GM19240 (cell line): ENCODE measurements at regions not wholly inside any gene's neighbourhood (a gene's known extent, or its start where the extent isn't known, plus 50 kb on each side); places are given as distances from the start of the nearest gene placed in this dataset.

Source experiments
- DNase-seq: peaks from one replicate; pipeline ENCODE4 v3.0.0; 2011; ENCODE audit warnings: low spot score; ENCODE audit not compliant: insufficient read length

- no peak for DNase-seq
These were observed 116.1 kb downstream of the FAM43A start for GRCh38 chr3:194801461-194802432.

DNA sequence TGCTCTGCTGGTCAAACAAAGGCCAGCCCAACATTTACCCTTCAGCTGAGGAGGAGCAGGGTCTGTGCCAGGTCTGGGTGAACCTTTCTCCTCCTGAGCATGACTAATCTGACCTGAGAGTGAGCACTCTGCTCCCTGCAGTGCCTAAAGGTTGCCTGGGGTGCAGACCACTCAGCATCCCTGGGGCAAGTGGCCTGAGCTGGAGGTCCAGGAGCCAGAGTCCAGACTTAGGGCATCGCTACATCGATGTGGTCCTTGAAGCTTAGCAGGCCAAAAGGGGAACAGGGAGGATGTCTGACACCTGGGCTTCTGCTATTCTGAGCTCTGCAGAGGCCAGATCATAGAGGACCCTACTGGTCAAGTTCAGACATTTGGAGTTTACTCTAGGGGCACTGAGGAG, 119.1 kb downstream of the FAM43A start:
- DNase-seq, result no peak

GRCh38 chr3:194805546-194805945, 119.9 kb downstream of the FAM43A start:
- DNase-seq, result no peak

DNA sequence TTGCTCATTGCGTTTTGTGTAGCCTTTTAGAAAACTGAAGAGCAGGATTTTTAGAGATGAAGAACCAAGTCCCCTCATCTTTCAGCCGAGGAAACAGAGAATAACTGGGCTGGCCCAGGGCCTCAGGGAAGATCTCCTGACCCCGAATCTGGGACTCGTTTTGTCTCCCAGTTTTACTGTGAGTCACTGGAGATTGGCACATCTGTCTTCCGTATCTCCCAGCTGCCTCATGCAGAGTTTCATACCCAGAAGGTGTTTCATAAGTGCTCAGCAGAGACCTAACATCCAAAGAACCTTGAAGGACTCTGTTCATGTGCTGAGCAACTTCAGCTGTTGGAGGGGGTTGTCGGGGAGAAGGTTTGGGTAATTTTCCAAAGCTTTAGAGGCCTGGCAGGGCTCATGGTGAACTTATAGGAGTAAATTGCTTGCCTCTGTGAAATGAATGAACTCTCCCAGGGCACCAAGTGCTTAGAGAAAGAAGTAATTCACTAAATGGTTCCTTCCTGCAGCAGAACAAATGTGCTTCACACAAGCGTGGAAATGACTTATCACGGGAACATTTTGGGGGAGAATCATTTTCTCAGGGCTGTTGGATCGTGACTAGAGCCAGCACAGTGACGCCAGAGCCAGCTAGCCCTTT, 121.4 kb downstream of the FAM43A start:
- no peak for DNase-seq

GRCh38 chr3:194808640-194809097, 123.0 kb downstream of the FAM43A start:
- DNase-seq, result no peak

DNA sequence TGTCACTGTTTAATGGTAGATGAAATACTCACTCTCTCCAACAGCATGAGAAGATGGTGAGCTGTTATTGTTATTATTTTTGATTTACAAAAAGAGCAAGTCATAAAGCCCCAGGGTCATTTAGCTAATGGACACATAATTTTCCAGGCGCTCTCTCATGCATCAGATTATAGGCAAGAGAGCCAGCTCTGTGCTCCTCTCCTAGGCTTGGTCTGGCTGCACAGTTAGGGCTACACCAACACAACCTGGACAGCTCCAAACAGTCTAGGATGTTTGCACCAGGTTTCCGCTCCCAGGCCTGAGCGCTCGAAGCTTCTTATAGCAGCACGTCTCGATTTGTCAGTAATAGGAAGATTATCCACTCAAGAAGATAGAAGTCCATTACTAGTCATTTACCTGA, 123.7 kb downstream of the FAM43A start:
- DNase-seq, result no peak

GRCh38 chr3:194810076-194810475, 124.4 kb downstream of the FAM43A start:
- no peak for DNase-seq

DNA sequence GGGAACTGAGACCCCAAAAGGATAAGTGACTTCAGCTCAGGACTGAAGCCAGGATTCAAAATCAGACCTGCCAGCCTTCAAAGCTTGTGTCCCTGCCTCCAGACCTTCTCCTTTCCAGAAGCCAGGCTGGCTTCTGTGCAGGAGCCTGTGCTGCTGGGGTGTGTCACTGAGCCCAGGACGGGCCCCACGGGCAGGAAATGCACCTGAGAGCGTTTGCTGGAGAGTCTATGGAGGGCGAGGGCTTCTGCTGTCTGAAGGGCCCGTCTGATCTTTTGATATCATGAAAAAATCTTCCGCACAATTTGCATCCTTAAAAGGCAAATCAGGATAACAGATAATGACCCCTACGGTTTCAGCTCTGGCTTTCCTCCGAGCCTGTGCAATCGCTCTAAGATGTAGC, 125.4 kb downstream of the FAM43A start:
- DNase-seq, result no peak

GRCh38 chr3:194812176-194812575, 126.5 kb downstream of the FAM43A start:
- DNase-seq, result no peak

- DNase-seq, result no peak
These were observed 129.2 kb downstream of the FAM43A start for GRCh38 chr3:194814878-194815357.

DNA sequence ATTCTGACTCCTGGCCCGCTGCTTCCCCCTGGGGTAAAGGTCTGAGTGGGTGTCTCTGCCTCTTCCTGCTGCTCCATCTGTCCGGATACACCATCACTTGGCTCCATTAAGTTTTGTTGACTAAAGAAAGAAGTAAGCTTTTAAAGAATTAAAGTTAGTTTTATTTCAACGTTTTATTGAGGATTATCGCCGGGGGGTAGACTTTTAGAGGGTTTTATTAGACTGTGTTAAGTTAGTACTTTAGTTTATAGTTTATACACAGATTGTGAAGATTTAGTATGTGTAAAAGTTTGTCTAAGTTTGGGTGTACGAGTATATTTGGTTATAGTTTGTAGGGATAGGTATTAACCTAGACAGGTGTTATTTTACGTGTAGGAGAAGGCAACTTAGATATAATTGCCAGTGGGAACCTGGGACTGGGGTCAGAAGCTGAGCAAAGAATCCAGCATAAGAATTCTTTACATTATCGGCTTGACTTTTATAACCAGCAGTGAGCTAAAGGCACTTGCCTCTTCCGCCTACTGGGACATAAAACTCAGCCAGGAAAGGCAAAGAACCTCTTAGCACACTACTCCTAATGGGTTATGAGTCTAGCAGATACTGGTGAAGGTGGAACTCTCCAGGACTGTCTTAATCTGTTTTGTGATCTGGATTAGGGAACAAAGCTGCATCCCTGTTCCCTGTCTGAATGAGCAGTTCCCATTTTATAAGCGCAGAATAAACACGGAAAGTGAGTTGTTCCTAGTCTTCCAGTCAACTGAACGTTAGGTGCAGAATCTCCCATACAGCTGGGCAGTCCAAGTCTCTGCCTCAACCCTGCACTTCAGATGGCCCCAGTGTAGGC, 131.3 kb downstream of the FAM43A start:
- no peak for DNase-seq

DNA sequence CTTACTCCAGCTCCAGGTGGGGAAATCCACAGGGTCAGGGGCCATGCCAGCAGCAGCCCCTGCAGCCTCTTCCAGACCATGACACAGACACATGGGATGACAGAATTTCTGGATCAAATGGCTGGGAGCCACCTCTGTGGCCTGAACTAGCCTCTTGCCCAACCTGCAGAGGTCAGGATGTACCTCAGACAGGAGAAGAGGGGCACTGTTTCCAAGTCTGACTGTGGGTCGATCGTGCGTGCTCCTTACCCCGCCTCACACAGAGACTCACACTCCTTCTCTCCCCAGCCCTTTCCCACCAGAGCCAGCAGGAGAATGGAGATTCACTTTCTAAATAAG, 131.9 kb downstream of the FAM43A start:
- no peak for DNase-seq

- no peak for DNase-seq
These were observed 132.3 kb downstream of the FAM43A start for GRCh38 chr3:194817936-194818335.

DNA sequence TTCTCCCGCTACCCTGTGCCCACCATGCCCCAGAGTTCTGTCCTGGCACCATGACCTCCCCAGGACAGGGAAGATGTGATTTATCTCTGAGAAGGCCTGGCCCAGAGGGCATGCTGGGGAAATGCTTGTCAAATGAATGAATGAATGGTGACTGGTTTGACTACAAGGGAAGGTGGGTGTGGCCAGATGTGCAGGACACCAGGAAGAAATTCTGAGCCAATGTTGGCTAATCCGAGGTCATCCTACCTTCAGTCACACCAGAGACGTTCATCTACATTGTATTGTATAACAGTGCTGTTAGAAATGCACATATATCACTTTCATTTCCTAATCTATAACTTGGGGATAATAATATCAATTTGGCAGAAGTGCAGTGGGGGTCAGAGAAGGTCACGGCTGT, 138.4 kb downstream of the FAM43A start:
- no peak for DNase-seq

- DNase-seq, result no peak
These were observed 139.0 kb downstream of the FAM43A start for GRCh38 chr3:194824701-194825111.

DNA sequence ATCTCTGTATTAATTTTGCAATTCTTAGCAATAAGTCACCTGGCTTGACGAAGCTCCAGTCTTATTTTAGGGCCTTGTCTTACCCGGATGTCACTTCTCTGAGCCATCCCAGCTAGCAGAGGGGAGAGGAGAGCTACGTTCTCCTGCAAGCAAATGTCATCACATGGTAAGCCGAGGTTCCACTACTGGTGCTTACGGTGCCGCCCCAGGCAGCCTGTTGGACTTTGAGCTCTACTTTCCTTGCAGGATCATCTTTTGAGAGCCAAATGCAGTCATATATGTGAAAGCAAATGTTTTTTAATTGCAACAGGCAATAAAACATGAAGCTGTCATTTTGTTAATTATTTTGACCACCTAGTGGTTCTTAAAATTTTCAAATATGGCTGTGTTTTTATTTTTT, 140.9 kb downstream of the FAM43A start:
- no peak for DNase-seq

- DNase-seq, result no peak
These were observed 141.8 kb downstream of the FAM43A start for GRCh38 chr3:194827486-194827885.

GRCh38 chr3:194828116-194828515, 142.4 kb downstream of the FAM43A start:
- DNase-seq, result no peak

DNA sequence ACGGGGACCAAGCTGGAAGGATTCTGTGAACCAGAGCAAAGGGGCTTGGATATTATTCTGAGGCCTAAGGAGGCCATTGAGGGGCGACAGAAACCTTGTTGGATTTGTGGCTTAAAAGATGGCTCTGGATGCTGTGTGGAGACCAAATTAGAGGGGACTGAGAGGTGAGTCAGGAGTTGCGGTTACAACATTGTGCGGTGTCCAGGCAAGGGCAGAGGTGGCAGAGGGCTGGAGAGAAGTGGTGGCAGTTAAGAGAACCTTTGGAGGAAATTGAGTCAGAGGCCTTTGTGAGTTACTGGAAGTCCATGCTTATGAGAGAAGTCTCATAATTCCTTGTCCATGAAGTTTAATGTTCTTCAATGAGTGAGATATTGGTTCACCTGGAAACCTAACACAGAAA, 143.2 kb downstream of the FAM43A start:
- no peak for DNase-seq

GRCh38 chr3:194830401-194830800, 144.7 kb downstream of the FAM43A start:
- no peak for DNase-seq

DNA sequence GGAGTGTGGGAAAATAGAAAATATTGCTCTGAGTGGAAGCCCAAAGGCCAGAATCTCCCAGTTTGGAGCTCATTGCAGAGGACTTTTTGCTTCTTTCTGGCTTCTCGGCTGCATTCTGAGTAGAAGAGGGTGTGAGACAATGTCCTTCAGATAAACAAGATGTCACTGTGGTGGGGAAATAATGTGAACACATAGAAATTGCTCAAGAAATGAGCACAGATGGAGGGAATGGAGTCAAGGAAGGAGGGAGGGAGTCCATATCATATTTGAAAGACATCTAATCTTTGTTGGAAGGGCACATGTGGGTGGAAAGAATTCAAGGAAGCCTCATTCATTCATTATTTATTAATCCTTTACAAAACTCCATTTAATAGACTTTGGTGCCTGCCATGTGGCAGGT, 145.3 kb downstream of the FAM43A start:
- no peak for DNase-seq
